ENCODE measurements at regions not wholly inside any gene's neighbourhood (a gene's known extent, or its start where the extent isn't known, plus 50 kb on each side); places are given as distances from the start of the nearest gene placed in this dataset.
"Not testable (repeated sequence)": the region's sequence is repeated elsewhere in the genome, so short reads cannot be mapped to it uniquely, and the experiment has no call there.

- no peak for DNase-seq (ENCODE audit: extremely low read depth, low read depth)
- TF ChIP-seq CTCF (IDR thresholded peaks at IDR 0.05; ENCODE audit: low read depth, low read length) = no peak
Observed at GRCh38 chr2:239833269-239834109, 191.7 kb downstream of the NDUFA10 start.

- no peak for TF ChIP-seq CTCF (IDR thresholded peaks at IDR 0.05; ENCODE audit: low read depth, low read length)
- DNase-seq (ENCODE audit: extremely low read depth, low read depth) = no peak
Observed at GRCh38 chr2:239832490-239833268, 192.5 kb downstream of the NDUFA10 start.

GRCh38 chr2:239831861-239832489 lies 193.2 kb downstream of the NDUFA10 start:
- no peak for DNase-seq (ENCODE audit: extremely low read depth, low read depth)
- TF ChIP-seq CTCF (IDR thresholded peaks at IDR 0.05; ENCODE audit: low read depth, low read length) = no peak

- DNase-seq (ENCODE audit: extremely low read depth, low read depth) = no peak
- TF ChIP-seq CTCF (IDR thresholded peaks at IDR 0.05; ENCODE audit: low read depth, low read length) = no peak
Observed at GRCh38 chr2:239831001-239831731, 194.0 kb downstream of the NDUFA10 start.

GRCh38 chr2:239830121-239831000 lies 194.8 kb downstream of the NDUFA10 start:
- DNase-seq (ENCODE audit: extremely low read depth, low read depth) = no peak
- no peak for TF ChIP-seq CTCF (IDR thresholded peaks at IDR 0.05; ENCODE audit: low read depth, low read length)

- no peak for DNase-seq (ENCODE audit: extremely low read depth, low read depth)
- TF ChIP-seq CTCF (IDR thresholded peaks at IDR 0.05; ENCODE audit: low read depth, low read length) = no peak
Observed at GRCh38 chr2:239829326-239829725, 195.8 kb downstream of the NDUFA10 start.

GRCh38 chr2:239828973-239829275 lies 196.2 kb downstream of the NDUFA10 start:
- not testable (repeated sequence) for DNase-seq (ENCODE audit: extremely low read depth, low read depth)
